KMS-11 (cell line): ENCODE measurements at regions not wholly inside any gene's neighbourhood (a gene's known extent, or its start where the extent isn't known, plus 50 kb on each side); places are given as distances from the start of the nearest gene placed in this dataset.

Experiments used
- H2AFZ ChIP-seq: fragments of 200-600 bp; sonication (generic); 2 replicates; pipeline ENCODE4 v1.6.1; 2016; ENCODE audit warnings: antibody characterized with exemption, mixed run types, low read depth
- H3K27ac ChIP-seq: fragments of 200-600 bp; sonication (generic); 2 replicates; pipeline ENCODE4 v1.6.1; 2016; ENCODE audit warnings: mild to moderate bottlenecking, mixed run types
- H3K27me3 ChIP-seq: fragments of 200-600 bp; sonication (generic); 2 replicates; pipeline ENCODE4 v1.6.1; 2017; ENCODE audit warnings: mild to moderate bottlenecking, low read depth, mixed run types, moderate library complexity; ENCODE audit not compliant: insufficient read depth
- H3K36me3 ChIP-seq: fragments of 200-600 bp; sonication (generic); 2 replicates; pipeline ENCODE4 v1.6.1; 2017; ENCODE audit warnings: mild to moderate bottlenecking, mixed run types; ENCODE audit not compliant: insufficient read depth
- H3K4me1 ChIP-seq: fragments of 200-600 bp; sonication (generic); 2 replicates; pipeline ENCODE4 v1.6.1; 2016; ENCODE audit warnings: mild to moderate bottlenecking, low read depth, mixed run types; ENCODE audit not compliant: poor library complexity, severe bottlenecking
- H3K4me2 ChIP-seq: fragments of 200-600 bp; sonication (generic); 2 replicates; pipeline ENCODE4 v1.7.0; 2016; ENCODE audit warnings: mild to moderate bottlenecking, mixed run types
- H3K4me3 ChIP-seq: fragments of 200-600 bp; sonication (generic); IDR thresholded peaks from 2 replicates; pipeline ENCODE4 v1.6.1; 2017; ENCODE audit warnings: low read depth, low read length, mixed read lengths; ENCODE audit not compliant: insufficient read depth
- H3K79me2 ChIP-seq: fragments of 200-600 bp; sonication (generic); 2 replicates; pipeline ENCODE4 v1.6.1; 2016; ENCODE audit warnings: low read depth, mixed run types; ENCODE audit not compliant: insufficient read depth
- H3K9ac ChIP-seq: fragments of 200-600 bp; sonication (generic); 2 replicates; pipeline ENCODE4 v1.6.1; 2016; ENCODE audit warnings: mild to moderate bottlenecking, mixed run types
- H4K20me1 ChIP-seq: fragments of 200-600 bp; sonication (generic); 2 replicates; pipeline ENCODE4 v1.6.1; 2016; ENCODE audit warnings: mild to moderate bottlenecking, mixed run types; ENCODE audit not compliant: insufficient read depth
- TF ChIP-seq, protein P1 (sequence below): fragments of 200-600 bp; sonication (generic); conservative IDR thresholded peaks from 2 replicates; pipeline ENCODE4 v1.6.1; 2017; ENCODE audit warnings: low read depth, mild to moderate bottlenecking, antibody characterized with exemption, low read length, moderate library complexity, mixed read lengths

DNA sequence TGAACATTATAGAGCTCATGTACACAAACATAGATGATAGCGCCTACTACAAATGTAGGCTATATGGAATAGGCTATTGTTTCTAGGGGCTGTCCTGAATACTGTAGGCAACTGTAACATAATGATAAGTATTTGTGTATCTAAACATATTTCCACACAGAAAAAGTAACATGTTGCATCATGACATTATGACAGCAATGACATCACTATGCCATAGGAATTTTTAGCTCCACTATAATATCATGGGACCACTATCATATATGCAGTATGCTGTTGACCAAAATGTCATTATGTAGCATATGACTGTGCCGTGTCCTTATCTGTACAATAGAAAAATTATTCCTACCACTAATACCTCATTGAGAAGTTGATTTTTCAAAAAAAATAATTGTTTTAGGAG lies 96.7 kb upstream of the SSTR1 start:
- Histone ChIP-seq H3K4me1 (no peaks in the 10 kb centered on the region), H3K27ac (no peak overlapping the region), H3K4me3 (no peak overlapping the region), H3K36me3 (no peaks in the 10 kb centered on the region), H3K79me2 (no peaks in the 10 kb centered on the region), H3K27me3 (no peaks in the 10 kb centered on the region), H2AFZ (no peak overlapping the region), H3K9ac (no peak overlapping the region), H4K20me1 (no peaks in the 10 kb centered on the region), H3K4me2 (no peak overlapping the region)
- TF ChIP-seq, protein P1, sequence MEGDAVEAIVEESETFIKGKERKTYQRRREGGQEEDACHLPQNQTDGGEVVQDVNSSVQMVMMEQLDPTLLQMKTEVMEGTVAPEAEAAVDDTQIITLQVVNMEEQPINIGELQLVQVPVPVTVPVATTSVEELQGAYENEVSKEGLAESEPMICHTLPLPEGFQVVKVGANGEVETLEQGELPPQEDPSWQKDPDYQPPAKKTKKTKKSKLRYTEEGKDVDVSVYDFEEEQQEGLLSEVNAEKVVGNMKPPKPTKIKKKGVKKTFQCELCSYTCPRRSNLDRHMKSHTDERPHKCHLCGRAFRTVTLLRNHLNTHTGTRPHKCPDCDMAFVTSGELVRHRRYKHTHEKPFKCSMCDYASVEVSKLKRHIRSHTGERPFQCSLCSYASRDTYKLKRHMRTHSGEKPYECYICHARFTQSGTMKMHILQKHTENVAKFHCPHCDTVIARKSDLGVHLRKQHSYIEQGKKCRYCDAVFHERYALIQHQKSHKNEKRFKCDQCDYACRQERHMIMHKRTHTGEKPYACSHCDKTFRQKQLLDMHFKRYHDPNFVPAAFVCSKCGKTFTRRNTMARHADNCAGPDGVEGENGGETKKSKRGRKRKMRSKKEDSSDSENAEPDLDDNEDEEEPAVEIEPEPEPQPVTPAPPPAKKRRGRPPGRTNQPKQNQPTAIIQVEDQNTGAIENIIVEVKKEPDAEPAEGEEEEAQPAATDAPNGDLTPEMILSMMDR: no peak

GRCh38 chr14:38113546-38113945 lies 94.2 kb upstream of the SSTR1 start:
- H3K4me3 ChIP-seq: no peak overlapping the region
- H3K79me2 ChIP-seq: no peaks in the 10 kb centered on the region
- H3K9ac ChIP-seq: no peak overlapping the region
- TF ChIP-seq, protein P1: no peak
- no peaks in the 10 kb centered on the region for H3K4me1 ChIP-seq
- H4K20me1 ChIP-seq: no peaks in the 10 kb centered on the region
- no peak overlapping the region for H2AFZ ChIP-seq
- H3K36me3 ChIP-seq: no peaks in the 10 kb centered on the region
- H3K4me2 ChIP-seq: no peak overlapping the region
- H3K27me3 ChIP-seq: no peaks in the 10 kb centered on the region
- H3K27ac ChIP-seq: no peak overlapping the region

DNA sequence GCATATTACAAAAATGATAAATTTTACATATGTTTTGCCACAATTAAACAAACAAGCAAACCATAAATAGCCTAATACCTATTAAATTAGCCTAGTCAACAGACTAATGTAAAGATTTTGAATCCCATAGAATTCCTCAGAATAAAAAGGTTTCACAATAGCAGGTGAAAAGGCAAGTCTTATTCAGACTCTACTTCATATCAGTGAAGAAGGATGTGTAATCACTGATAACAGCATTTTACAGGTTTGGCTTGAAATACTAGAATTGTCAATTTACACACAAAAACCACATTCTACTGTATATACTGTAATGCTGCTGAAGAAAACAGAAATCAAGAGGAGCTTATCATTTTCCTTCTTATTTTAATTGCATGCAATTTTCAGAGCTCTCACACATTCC lies 90.8 kb upstream of the SSTR1 start:
- Histone ChIP-seq H3K36me3 (no peaks in the 10 kb centered on the region), H3K27me3 (no peaks in the 10 kb centered on the region), H3K4me3 (no peak overlapping the region), H3K9ac (no peak overlapping the region), H4K20me1 (no peaks in the 10 kb centered on the region), H2AFZ (no peak overlapping the region), H3K4me1 (no peaks in the 10 kb centered on the region), H3K4me2 (no peak overlapping the region), H3K79me2 (no peaks in the 10 kb centered on the region), H3K27ac (no peak overlapping the region)
- TF ChIP-seq, protein P1: no peak

GRCh38 chr14:38120109-38120508 lies 87.6 kb upstream of the SSTR1 start:
- TF ChIP-seq, protein P1: no peak
- Histone ChIP-seq H3K4me2 (no peak overlapping the region), H3K4me3 (no peak overlapping the region), H4K20me1 (no peaks in the 10 kb centered on the region), H3K4me1 (no peaks in the 10 kb centered on the region), H2AFZ (no peak overlapping the region), H3K27ac (no peak overlapping the region), H3K36me3 (no peaks in the 10 kb centered on the region), H3K9ac (no peak overlapping the region), H3K27me3 (no peaks in the 10 kb centered on the region), H3K79me2 (no peaks in the 10 kb centered on the region)
